Liver (tissue), 8 donors: ENCODE measurements at regions not wholly inside any gene's neighbourhood (a gene's known extent, or its start where the extent isn't known, plus 50 kb on each side); places are given as distances from the start of the nearest gene placed in this dataset.

Source experiments
- DNase-seq: peaks from one replicate; pipeline ENCODE4 v3.0.0-alpha.2; 2017; ENCODE audit warnings: low spot score
- H3K27ac ChIP-seq, 2 donors: one replicate each; pipeline ENCODE4 v1.7.0; 2013; ENCODE audit warnings: inconsistent platforms in 2 of 2, low read length in 2 of 2, control low read depth in 1 of 2, low read depth in 1 of 2, mild to moderate bottlenecking in 1 of 2
- H3K27me3 ChIP-seq, 4 donors: one replicate each; pipeline versions ENCODE4 v1.6.1 to v1.7.0; 2013; ENCODE audit warnings: low read length in 3 of 4, inconsistent platforms in 1 of 4, mild to moderate bottlenecking in 1 of 4, moderate library complexity in 1 of 4; ENCODE audit not compliant: control insufficient read depth in 4 of 4, insufficient read depth in 4 of 4
- H3K36me3 ChIP-seq, 4 donors: one replicate each; pipeline versions ENCODE4 v1.6.1 to v1.7.0; 2013; ENCODE audit warnings: low read length in 3 of 4, mild to moderate bottlenecking in 3 of 4, low read depth in 1 of 4, moderate library complexity in 1 of 4; ENCODE audit not compliant: control insufficient read depth in 4 of 4, insufficient read depth in 3 of 4
- H3K4me1 ChIP-seq, 4 donors: one replicate each; pipeline versions ENCODE4 v1.6.1 to v1.7.0; 2013; ENCODE audit warnings: low read length in 3 of 4, mild to moderate bottlenecking in 3 of 4, moderate library complexity in 1 of 4; ENCODE audit not compliant: control insufficient read depth in 4 of 4, insufficient read depth in 4 of 4
- H3K4me3 ChIP-seq, 3 donors: one replicate each; pipeline versions ENCODE4 v1.6.1 to v1.7.0; 2013; ENCODE audit warnings: low read length in 3 of 3, control low read depth in 1 of 3, low read depth in 1 of 3, mild to moderate bottlenecking in 1 of 3
- H3K9ac ChIP-seq, 2 donors: one replicate each; pipeline ENCODE4 v1.7.0; 2013; ENCODE audit warnings: low read length in 2 of 2, mild to moderate bottlenecking in 2 of 2, moderate library complexity in 2 of 2, control low read depth in 1 of 2, low read depth in 1 of 2
- H3K9me3 ChIP-seq, 4 donors: one replicate each; pipeline versions ENCODE4 v1.6.1 to v1.7.0; 2013; ENCODE audit warnings: low read length in 3 of 4; ENCODE audit not compliant: control insufficient read depth in 4 of 4
- ATF3 ChIP-seq: IDR thresholded peaks from 2 replicates; pipeline ENCODE4 v1.6.1; 2016; ENCODE audit warnings: antibody characterized with exemption
- CTCF ChIP-seq: fragments of 150-350 bp; IDR thresholded peaks from 2 replicates; pipeline ENCODE4 v1.5.1; 2017; ENCODE audit warnings: improper control_type of control experiment, low read depth, low read length; ENCODE audit not compliant: missing input control
- EGR1 ChIP-seq, 2 donors: IDR thresholded peaks; 2 replicates each; pipeline ENCODE4 v1.6.1; 2016 to 2018; ENCODE audit warnings: antibody characterized with exemption in 2 of 2, low read depth in 2 of 2
- FOXA1 ChIP-seq: IDR thresholded peaks from 2 replicates; pipeline ENCODE4 v1.6.1; 2016; ENCODE audit warnings: antibody characterized with exemption
- FOXA2 ChIP-seq: IDR thresholded peaks from 2 replicates; pipeline ENCODE4 v1.6.1; 2016; ENCODE audit warnings: antibody characterized with exemption
- GABPA ChIP-seq, 2 donors: IDR thresholded peaks in 1 of 2; conservative IDR thresholded peaks in 1 of 2; 2 replicates each; pipeline ENCODE4 v1.6.1; 2016; ENCODE audit warnings: antibody characterized with exemption in 2 of 2, mild to moderate bottlenecking in 1 of 2, moderate library complexity in 1 of 2
- HNF4A ChIP-seq, 2 donors: conservative IDR thresholded peaks; 2 replicates each; pipeline ENCODE4 v1.6.1; 2016; ENCODE audit warnings: antibody characterized with exemption in 2 of 2, mild to moderate bottlenecking in 2 of 2
- HNF4G ChIP-seq: IDR thresholded peaks from 2 replicates; pipeline ENCODE4 v1.6.1; 2016; ENCODE audit warnings: antibody characterized with exemption
- MAX ChIP-seq: IDR thresholded peaks from 2 replicates; pipeline ENCODE4 v1.6.1; 2016; ENCODE audit warnings: antibody characterized with exemption
- NR2F2 ChIP-seq: IDR thresholded peaks from 2 replicates; pipeline ENCODE4 v1.6.1; 2016; ENCODE audit warnings: antibody characterized with exemption
- RAD21 ChIP-seq, 2 donors: IDR thresholded peaks; 2 replicates each; pipeline ENCODE4 v1.6.1; 2016; ENCODE audit warnings: antibody characterized with exemption in 2 of 2, mild to moderate bottlenecking in 2 of 2
- REST ChIP-seq: IDR thresholded peaks from 2 replicates; pipeline ENCODE4 v1.6.1; 2016; ENCODE audit warnings: antibody characterized with exemption, mild to moderate bottlenecking
- RXRA ChIP-seq, 2 donors: IDR thresholded peaks; 2 replicates each; pipeline ENCODE4 v1.6.1; 2017 to 2018; ENCODE audit warnings: antibody characterized with exemption in 2 of 2, mild to moderate bottlenecking in 1 of 2
- SP1 ChIP-seq: IDR thresholded peaks from 2 replicates; pipeline ENCODE4 v1.6.1; 2018; ENCODE audit warnings: antibody characterized with exemption, mild to moderate bottlenecking
- TAF1 ChIP-seq: conservative IDR thresholded peaks from 2 replicates; pipeline ENCODE4 v1.6.1; 2016; ENCODE audit warnings: antibody characterized with exemption, mild to moderate bottlenecking
- YY1 ChIP-seq: IDR thresholded peaks from 2 replicates; pipeline ENCODE4 v1.6.1; 2016; ENCODE audit warnings: antibody characterized with exemption, mild to moderate bottlenecking
- ZBTB33 ChIP-seq: IDR thresholded peaks from 2 replicates; pipeline ENCODE4 v1.6.1; 2016; ENCODE audit warnings: antibody characterized with exemption
- WGBS: extraction: QIAGEN DNeasy Blood & Tissue Kit; methylation state at CpG from one replicate; pipeline ENCODE4 v1.1.7; 2013; 5-methylcytosine and 5-hydroxymethylcytosine counted together
- donor health status: healthy.
- donor health status: healthy.
- donor health status: healthy.
- donor health status: healthy.
- donor health status: healthy.

GRCh38 chr1:84756455-84757082 lies 66.3 kb upstream of the SSX2IP start (continued):
- no peak for TF ChIP-seq RXRA (IDR thresholded peaks at IDR 0.05)
- no peak for TF ChIP-seq GABPA (IDR thresholded peaks at IDR 0.05 in 1 of 2, conservative IDR thresholded peaks at IDR 0.05 in 1 of 2)

GRCh38 chr1:84756001-84756400 lies 65.7 kb upstream of the SSX2IP start:
- DNase-seq = no peak
- Histone ChIP-seq H3K27ac (no peak overlapping the region), H3K4me3 (no peak overlapping the region), H3K27me3 (no peaks in the 10 kb centered on the region), H3K9ac (no peak overlapping the region), H3K9me3 (no peaks in the 10 kb centered on the region), H3K36me3 (no peaks in the 10 kb centered on the region), H3K4me1 (peaks cover 0 to 3% (median 0%) of the 10 kb centered on the region in 4 donors)
- TF ChIP-seq ATF3 (no peak), FOXA2 (no peak), TAF1 (no peak), GABPA (IDR thresholded peaks at IDR 0.05 in 1 of 2, conservative IDR thresholded peaks at IDR 0.05 in 1 of 2) (no peak), RAD21 (IDR thresholded peaks at IDR 0.05) (no peak), SP1 (no peak), HNF4A (conservative IDR thresholded peaks at IDR 0.05) (no peak), NR2F2 (no peak), FOXA1 (no peak), REST (no peak), MAX (no peak), YY1 (no peak), EGR1 (IDR thresholded peaks at IDR 0.05; ENCODE audit: low read depth in 2 of 2) (no peak), RXRA (IDR thresholded peaks at IDR 0.05) (no peak), CTCF (no peak), HNF4G (no peak)
- WGBS = 81% methylated on average over 3 of the region's 3 CpGs

GRCh38 chr1:84755216-84755615 lies 65.0 kb upstream of the SSX2IP start:
- no peak for DNase-seq
- peaks cover 0 to 3% (median 0%) of the 10 kb centered on the region in 4 donors for H3K4me1 ChIP-seq
- WGBS = 91% methylated on average over 8 of the region's 8 CpGs
- no peaks in the 10 kb centered on the region for H3K9me3 ChIP-seq
- H3K36me3 ChIP-seq = no peaks in the 10 kb centered on the region
- H3K4me3 ChIP-seq = no peak overlapping the region
- no peak overlapping the region for H3K9ac ChIP-seq
- H3K27ac ChIP-seq = no peak overlapping the region
- no peak for TF ChIP-seq EGR1 (IDR thresholded peaks at IDR 0.05; ENCODE audit: low read depth in 2 of 2)
- no peak for TF ChIP-seq HNF4A (conservative IDR thresholded peaks at IDR 0.05)
- TF ChIP-seq ZBTB33 = no peak
- no peak for TF ChIP-seq ATF3
- no peak for TF ChIP-seq YY1
- no peaks in the 10 kb centered on the region for H3K27me3 ChIP-seq
